ENCODE measurements at regions not wholly inside any gene's neighbourhood (a gene's known extent, or its start where the extent isn't known, plus 50 kb on each side); places are given as distances from the start of the nearest gene placed in this dataset.
A peak's percentile ranks its signal among the peaks of the same experiment; 100 is the strongest.

DNA sequence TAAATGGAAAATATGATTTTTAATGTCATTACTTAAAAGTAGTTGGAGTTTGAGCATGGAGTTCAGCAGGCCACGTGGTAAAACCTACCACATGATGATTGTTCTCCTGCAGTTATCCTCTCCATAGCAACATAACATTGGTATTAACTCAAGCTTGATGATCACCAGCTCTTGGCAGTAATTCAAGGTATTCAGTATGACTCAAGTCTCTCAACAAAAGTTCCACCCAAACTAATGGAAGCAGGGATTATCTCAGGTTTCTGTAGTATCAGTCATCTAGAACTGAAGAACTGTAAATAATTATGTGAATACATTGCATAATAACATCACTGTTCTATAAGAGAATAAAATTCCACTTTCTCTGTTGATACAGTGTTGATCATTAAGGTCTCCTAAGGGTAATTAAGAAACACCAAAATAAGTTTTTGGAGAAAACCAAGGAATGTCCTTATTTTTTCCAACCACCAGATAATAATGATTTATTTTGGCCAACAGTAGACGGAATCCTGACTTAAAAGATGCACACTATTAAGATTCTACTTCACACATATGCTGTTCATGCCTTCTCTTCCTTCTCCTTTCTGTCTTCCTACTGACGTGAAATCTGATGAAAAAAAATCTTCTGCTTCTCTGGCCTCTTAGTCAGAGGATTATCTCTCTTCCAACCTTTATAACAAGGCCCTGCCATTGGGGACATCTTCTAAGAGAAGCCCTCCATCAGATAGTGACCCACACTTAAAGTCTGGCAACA, 1092.3 kb downstream of the EFNB2 start:
- Mint-ChIP-seq H3K4me1 (ENCODE audit: low read depth) (peaks cover 6% of the 10 kb centered on the region), H3K36me3 (ENCODE audit: low read depth) (no peaks in the 10 kb centered on the region), H3K27me3 (no peaks in the 10 kb centered on the region), H3K9me3 (no peaks in the 10 kb centered on the region), H3K27ac (no peak overlapping the region), H3K4me3 (no peak overlapping the region)
- no peak for DNase-seq

DNA sequence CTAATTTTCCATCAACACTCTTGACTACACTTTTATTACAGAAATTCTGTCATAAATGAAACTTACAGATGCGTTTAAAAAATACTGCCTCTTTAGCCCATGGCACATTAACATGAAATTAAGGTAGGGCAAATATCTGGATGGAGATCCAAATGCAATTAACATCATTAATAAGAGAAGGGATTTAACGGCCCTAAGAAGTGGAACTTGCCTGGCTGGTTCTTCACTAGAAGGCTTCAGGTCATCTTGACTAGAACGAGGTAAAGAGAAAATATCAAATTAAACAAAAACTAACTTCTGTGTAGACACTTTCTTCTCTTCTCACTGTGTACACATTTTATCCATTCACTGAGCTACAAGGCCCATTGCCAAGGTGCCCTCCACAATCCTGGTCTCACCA, 1093.4 kb downstream of the EFNB2 start:
- Mint-ChIP-seq H3K36me3 (ENCODE audit: low read depth) (no peaks in the 10 kb centered on the region), H3K27me3 (no peaks in the 10 kb centered on the region), H3K27ac (no peak overlapping the region), H3K4me3 (no peak overlapping the region), H3K9me3 (no peaks in the 10 kb centered on the region), H3K4me1 (ENCODE audit: low read depth) (peaks cover 6% of the 10 kb centered on the region)
- DNase-seq, result no peak

DNA sequence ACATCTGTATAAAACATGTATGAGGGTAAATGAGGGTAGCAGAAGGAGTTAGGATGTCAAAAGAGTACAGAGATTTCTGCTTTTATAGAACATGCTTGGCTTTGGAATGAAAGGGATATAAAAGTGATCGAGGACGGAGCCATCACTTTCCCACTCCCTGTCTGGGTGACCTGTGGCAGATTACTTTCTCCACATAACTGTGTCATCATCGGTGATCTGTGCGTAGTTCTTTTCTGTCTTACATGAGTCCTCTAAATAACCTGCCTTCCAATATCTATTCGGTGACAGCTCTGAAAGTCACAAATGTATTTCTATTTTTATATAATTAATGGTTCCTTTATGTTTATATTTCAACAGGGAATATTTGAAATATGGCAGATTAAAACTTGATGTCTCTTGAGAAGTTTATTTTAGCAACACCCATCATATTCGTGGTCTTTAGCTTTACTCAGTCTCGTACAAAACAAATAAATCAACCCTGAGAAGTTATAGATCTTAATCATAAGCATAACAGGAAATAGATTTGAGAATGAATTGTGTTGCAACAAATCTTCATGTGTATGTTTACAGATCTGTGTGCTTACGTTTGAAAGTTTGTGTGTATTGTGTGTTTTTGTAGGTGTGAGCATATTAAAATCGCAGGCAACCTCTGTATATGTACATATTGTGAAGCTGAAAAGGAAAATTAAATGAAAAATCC, 1094.3 kb downstream of the EFNB2 start:
- Mint-ChIP-seq H3K4me1 (ENCODE audit: low read depth) (peaks cover 6% of the 10 kb centered on the region), H3K36me3 (ENCODE audit: low read depth) (no peaks in the 10 kb centered on the region), H3K4me3 (no peak overlapping the region), H3K27me3 (no peaks in the 10 kb centered on the region), H3K27ac (no peak overlapping the region), H3K9me3 (no peaks in the 10 kb centered on the region)
- no peak for DNase-seq

DNA sequence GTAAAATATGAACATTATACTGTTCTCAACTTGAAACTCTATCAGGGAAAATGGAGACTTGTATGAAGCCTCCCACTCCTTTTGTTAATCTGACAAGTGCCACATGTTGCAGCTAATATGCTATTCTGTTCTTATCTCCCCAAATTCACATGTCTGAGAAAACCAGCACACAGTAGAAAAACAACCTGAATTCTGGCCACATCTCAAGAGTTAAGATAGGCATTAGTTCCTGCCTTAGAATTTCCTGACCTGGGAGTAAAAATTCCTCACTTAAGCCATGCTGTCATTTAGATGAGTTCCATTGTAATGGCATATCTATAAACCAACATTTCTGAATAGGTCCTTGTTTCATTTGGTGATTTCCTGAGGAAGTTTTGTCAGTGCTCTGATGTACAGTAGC, 1098.5 kb downstream of the EFNB2 start:
- H3K36me3 Mint-ChIP-seq (ENCODE audit: low read depth), result no peaks in the 10 kb centered on the region
- DNase-seq, result no peak
- H3K27ac Mint-ChIP-seq, result no peak overlapping the region
- H3K27me3 Mint-ChIP-seq, result no peaks in the 10 kb centered on the region
- no peaks in the 10 kb centered on the region for H3K4me1 Mint-ChIP-seq (ENCODE audit: low read depth)
- no peak overlapping the region for H3K4me3 Mint-ChIP-seq
- no peaks in the 10 kb centered on the region for H3K9me3 Mint-ChIP-seq

DNA sequence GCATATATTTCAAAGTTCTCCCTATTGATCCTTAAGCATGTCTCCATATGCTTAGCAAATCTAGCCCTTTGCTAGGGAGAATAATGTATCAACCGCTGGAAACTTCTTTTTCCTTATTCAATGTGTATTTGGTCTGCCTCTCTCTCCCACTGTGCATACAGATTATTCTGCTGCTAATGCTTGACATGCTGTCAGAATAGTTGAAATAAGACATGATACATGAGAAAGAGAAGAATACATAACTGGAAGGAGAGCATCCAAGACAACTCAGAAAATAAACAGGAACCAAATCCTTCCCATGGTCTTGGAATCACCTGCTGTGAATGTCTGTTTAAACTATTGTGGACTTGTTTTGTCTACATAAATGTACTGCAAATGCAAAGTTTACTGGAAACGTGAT, 1103.0 kb downstream of the EFNB2 start:
- Mint-ChIP-seq H3K4me1 (ENCODE audit: low read depth) (no peaks in the 10 kb centered on the region), H3K4me3 (no peak overlapping the region), H3K9me3 (no peaks in the 10 kb centered on the region), H3K27me3 (no peaks in the 10 kb centered on the region), H3K27ac (no peak overlapping the region), H3K36me3 (ENCODE audit: low read depth) (no peaks in the 10 kb centered on the region)
- no peak for DNase-seq

DNA sequence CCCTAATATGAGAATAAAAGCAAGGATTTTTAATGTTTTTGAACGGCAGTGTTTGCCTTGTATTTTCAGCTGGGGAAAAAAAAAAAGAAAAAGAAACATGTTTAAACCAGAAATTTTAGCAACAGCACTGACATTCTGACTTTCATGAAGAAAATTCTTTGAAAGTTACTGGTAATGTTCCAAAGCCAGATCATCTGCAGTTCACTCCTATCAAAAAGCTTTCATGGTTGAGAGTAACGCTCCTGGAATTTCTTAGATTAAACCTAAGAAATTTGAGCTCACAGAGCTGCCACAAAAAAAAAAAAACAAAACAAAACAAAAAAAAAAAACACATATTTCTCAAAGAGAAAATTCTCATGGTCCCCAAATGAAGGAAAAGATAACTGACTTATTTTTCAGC, 1106.7 kb downstream of the EFNB2 start:
- no peak overlapping the region for H3K27ac Mint-ChIP-seq
- H3K27me3 Mint-ChIP-seq, result no peaks in the 10 kb centered on the region
- H3K4me3 Mint-ChIP-seq, result no peak overlapping the region
- H3K36me3 Mint-ChIP-seq (ENCODE audit: low read depth), result no peaks in the 10 kb centered on the region
- DNase-seq, result no peak
- no peaks in the 10 kb centered on the region for H3K9me3 Mint-ChIP-seq
- H3K4me1 Mint-ChIP-seq (ENCODE audit: low read depth), result no peaks in the 10 kb centered on the region

DNA sequence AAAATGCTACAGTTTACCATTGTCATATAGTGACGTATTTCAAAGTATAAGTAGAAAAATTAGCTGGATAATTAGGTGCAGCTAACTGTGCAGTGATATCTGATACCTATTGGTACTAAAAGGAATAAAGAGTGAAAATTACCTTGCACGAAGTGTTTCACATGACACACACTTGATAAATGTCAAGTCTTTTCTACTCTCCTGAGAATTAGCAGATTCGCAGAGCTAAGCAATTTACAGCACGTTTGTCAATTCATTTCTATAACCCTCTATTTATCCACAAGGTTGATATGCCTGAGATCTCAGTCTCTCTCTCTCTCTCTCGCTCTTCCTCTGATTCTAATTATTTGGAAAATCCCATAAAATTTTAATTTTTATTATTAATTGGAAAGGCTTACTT, 1109.0 kb downstream of the EFNB2 start:
- Mint-ChIP-seq H3K27ac (no peak overlapping the region), H3K4me3 (no peak overlapping the region), H3K36me3 (ENCODE audit: low read depth) (no peaks in the 10 kb centered on the region), H3K9me3 (no peaks in the 10 kb centered on the region), H3K27me3 (no peaks in the 10 kb centered on the region), H3K4me1 (ENCODE audit: low read depth) (no peaks in the 10 kb centered on the region)
- no peak for DNase-seq

DNA sequence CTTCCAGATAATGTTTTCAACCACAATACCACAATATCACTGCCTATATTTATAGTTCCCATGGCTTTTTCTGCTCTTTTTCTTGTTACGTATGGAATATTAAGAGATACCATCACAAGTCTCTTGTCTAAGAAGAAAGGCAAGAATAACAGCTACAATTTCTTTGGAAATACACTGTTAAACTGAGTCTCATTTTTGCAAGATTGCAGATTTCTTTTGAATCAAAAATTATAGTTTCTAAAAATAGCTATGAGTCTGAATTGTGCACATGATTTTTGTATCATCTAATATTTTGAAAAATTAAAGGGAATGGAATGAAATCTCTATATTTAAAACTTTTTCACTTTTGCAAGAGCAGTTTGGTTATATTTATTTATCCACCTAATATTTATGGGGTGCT, 1120.8 kb downstream of the EFNB2 start:
- peaks cover 2% of the 10 kb centered on the region for H3K27me3 Mint-ChIP-seq
- no peak overlapping the region for H3K27ac Mint-ChIP-seq
- no peak for DNase-seq
- H3K4me1 Mint-ChIP-seq (ENCODE audit: low read depth), result no peaks in the 10 kb centered on the region
- no peak overlapping the region for H3K4me3 Mint-ChIP-seq
- no peaks in the 10 kb centered on the region for H3K36me3 Mint-ChIP-seq (ENCODE audit: low read depth)
- H3K9me3 Mint-ChIP-seq, result no peaks in the 10 kb centered on the region

DNA sequence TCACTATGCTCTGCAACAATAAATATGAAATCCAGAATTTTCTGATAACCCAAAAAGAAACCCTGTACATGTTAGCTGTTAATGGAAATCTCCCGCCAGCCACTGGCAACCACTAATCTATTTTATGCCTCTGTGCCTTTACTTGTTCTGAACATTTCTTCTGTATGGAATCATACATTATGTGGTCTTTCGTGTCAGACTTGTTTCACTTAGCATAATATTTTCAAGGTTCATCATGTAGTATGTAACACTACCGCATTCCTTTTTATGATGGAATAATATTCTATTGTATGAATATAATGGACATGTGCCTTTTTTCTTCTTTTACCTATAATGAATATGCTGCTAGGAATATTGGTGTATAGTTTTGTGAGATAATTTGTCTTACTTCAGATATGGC, 1123.3 kb downstream of the EFNB2 start:
- no peaks in the 10 kb centered on the region for H3K27me3 Mint-ChIP-seq
- H3K4me1 Mint-ChIP-seq (ENCODE audit: low read depth), result no peaks in the 10 kb centered on the region
- no peak overlapping the region for H3K27ac Mint-ChIP-seq
- H3K36me3 Mint-ChIP-seq (ENCODE audit: low read depth), result no peaks in the 10 kb centered on the region
- no peaks in the 10 kb centered on the region for H3K9me3 Mint-ChIP-seq
- no peak overlapping the region for H3K4me3 Mint-ChIP-seq
- no peak for DNase-seq

DNA sequence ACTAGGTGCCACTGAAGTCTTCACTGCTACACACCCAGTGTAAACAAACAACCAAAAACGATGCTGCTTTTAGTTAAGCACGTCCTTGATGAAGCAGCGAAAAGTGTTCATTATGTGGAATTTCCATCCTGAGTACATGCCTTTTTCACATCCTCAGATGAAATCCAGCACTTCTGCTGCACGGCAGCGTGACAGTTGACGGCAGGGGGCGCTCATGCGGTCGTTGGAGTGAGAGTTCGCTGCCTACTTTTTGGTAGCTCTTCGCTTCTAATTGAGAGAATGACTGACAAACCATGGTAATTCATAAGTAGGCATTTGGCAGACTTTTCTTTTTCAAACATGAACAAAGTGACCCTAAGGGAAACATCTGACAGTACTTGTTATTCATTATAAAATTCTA, 1124.9 kb downstream of the EFNB2 start:
- Mint-ChIP-seq H3K4me1 (ENCODE audit: low read depth) (no peaks in the 10 kb centered on the region), H3K27ac (no peak overlapping the region), H3K4me3 (peak overlapping the region; percentile 15), H3K36me3 (ENCODE audit: low read depth) (no peaks in the 10 kb centered on the region), H3K27me3 (no peaks in the 10 kb centered on the region), H3K9me3 (no peaks in the 10 kb centered on the region)
- peak; percentile 47 for DNase-seq

DNA sequence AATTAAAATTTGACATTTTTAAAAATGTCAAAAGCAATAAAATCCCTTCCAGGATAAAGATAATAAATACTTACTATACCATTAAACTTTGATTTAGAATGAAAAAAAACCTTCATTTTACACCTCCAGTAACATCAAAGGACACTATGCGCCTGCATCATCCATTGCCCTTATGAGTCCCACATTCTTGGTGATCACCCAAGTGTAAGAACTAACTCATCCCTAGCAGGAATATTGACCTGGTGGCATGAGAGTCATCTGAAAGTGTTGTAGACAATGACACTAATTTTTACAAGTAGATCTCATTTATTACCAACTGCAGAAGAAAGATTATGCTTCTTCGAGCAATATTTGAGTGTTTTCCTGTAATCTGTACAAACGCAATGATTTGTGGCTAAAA, 1128.9 kb downstream of the EFNB2 start:
- DNase-seq, result no peak
- Mint-ChIP-seq H3K27me3 (no peaks in the 10 kb centered on the region), H3K9me3 (no peaks in the 10 kb centered on the region), H3K36me3 (ENCODE audit: low read depth) (no peaks in the 10 kb centered on the region), H3K4me1 (ENCODE audit: low read depth) (no peaks in the 10 kb centered on the region), H3K27ac (no peak overlapping the region), H3K4me3 (no peak overlapping the region)

DNA sequence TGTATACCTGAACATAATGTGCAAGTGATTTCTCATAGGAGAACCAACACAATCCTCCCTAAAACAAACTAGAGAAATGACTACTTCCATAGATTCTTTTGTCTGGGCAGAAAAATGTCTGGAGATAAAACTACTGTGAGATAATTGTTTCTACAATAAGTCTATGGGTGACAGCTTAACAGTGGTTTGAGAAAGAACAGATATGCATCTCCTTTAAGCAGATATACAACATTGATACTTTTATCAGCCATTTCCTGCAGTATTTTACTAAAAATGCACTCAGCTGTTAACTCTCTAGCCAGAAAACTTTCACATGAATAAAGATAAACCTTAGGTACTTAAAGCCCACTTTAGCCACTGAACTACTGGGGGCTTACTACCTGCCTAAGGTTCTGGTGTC, 1132.4 kb downstream of the EFNB2 start:
- DNase-seq, result no peak
- no peak overlapping the region for H3K4me3 Mint-ChIP-seq
- no peaks in the 10 kb centered on the region for H3K4me1 Mint-ChIP-seq (ENCODE audit: low read depth)
- no peak overlapping the region for H3K27ac Mint-ChIP-seq
- H3K36me3 Mint-ChIP-seq (ENCODE audit: low read depth), result no peaks in the 10 kb centered on the region
- H3K9me3 Mint-ChIP-seq, result no peaks in the 10 kb centered on the region
- no peaks in the 10 kb centered on the region for H3K27me3 Mint-ChIP-seq

DNA sequence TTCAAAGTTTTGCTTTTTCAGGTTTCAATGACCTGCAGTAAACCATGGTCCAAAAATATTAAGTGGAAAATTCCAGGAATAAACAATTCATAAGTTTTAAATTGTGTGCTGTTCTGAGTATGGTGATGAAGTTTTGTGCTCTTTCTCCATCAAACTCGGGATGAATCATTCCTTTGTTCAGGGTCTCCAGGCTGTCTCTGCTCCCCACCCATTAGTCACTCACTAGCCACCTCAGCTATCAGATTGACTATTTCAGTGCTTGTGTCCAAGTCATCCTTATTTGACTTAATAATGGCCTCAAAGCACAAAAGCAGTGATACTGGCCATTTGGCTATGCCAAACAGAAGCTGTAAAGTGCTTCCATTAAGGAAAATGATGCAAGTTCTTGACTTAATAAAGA, 1140.4 kb downstream of the EFNB2 start:
- H3K27ac Mint-ChIP-seq, result no peak overlapping the region
- no peaks in the 10 kb centered on the region for H3K27me3 Mint-ChIP-seq
- no peak for DNase-seq
- H3K36me3 Mint-ChIP-seq (ENCODE audit: low read depth), result no peaks in the 10 kb centered on the region
- H3K4me3 Mint-ChIP-seq, result no peak overlapping the region
- H3K9me3 Mint-ChIP-seq, result no peaks in the 10 kb centered on the region
- H3K4me1 Mint-ChIP-seq (ENCODE audit: low read depth), result no peaks in the 10 kb centered on the region

DNA sequence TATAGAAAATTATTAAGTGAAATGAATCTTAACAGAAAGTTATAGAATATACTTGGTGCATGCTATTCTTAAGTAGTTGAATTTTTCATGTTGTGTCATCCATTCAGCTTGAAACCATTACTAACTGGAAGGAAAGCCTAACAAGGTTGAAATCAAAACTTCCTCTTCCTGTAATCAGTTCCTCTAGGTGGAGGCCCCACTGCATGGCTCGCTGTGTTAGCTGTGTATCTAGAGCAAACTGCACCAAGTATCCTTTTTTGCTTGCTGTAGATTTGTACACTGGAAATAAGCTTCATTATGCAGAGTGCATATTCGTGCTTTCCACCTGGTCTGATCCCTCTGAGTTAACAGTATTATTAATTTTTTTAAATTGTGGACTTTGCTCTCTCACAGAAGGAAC, 1146.1 kb downstream of the EFNB2 start:
- H3K4me1 Mint-ChIP-seq (ENCODE audit: low read depth), result no peaks in the 10 kb centered on the region
- no peaks in the 10 kb centered on the region for H3K9me3 Mint-ChIP-seq
- no peaks in the 10 kb centered on the region for H3K36me3 Mint-ChIP-seq (ENCODE audit: low read depth)
- no peak for DNase-seq
- no peaks in the 10 kb centered on the region for H3K27me3 Mint-ChIP-seq
- no peak overlapping the region for H3K4me3 Mint-ChIP-seq
- H3K27ac Mint-ChIP-seq, result no peak overlapping the region

DNA sequence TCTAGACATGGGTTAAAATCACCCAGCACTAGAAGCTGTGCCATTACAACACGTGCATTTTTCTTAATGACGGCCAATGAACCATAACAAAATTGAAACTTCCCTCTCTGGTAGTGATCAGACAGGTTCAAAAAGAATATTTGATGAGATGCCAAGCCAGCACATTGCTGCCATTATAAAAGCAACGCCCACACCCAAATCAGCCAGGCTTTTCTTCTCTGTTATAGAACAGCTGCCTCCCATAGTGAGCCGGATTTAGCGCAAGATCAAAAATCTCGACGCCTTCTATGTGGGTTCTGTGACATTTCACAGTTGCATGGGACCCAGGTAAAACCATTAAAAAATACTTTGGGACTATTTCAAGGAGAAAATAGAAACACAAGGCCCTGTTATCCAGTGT, 1158.0 kb downstream of the EFNB2 start:
- Mint-ChIP-seq H3K9me3 (no peaks in the 10 kb centered on the region), H3K4me3 (no peak overlapping the region), H3K27me3 (no peaks in the 10 kb centered on the region), H3K4me1 (ENCODE audit: low read depth) (no peaks in the 10 kb centered on the region), H3K36me3 (ENCODE audit: low read depth) (no peaks in the 10 kb centered on the region), H3K27ac (no peak overlapping the region)
- DNase-seq, result no peak

Measured in activated T-cell treated with anti-CD3 and anti-CD28 coated beads, Interleukin-2, amount 50 U/mL, for 24 hours (primary cell).